ENCODE measurements at regions not wholly inside any gene's neighbourhood (a gene's known extent, or its start where the extent isn't known, plus 50 kb on each side); places are given as distances from the start of the nearest gene placed in this dataset.

GRCh38 chr2:7180638-7181370, 263.6 kb downstream of the RNF144A start:
- no peak overlapping the region for H3K9ac ChIP-seq (ENCODE audit: low read length)
- H3K9me2 ChIP-seq (ENCODE audit: insufficient read depth, low read length): no peaks in the 10 kb centered on the region
- H4K20me1 ChIP-seq (ENCODE audit: insufficient read depth): no peaks in the 10 kb centered on the region
- no peaks in the 10 kb centered on the region for H3K27me3 ChIP-seq (ENCODE audit: insufficient read depth, low read depth, low read length)
- no peaks in the 10 kb centered on the region for H3F3A ChIP-seq (ENCODE audit: insufficient read depth, low read length, poor library complexity, severe bottlenecking)
- no peak for TF ChIP-seq POLR2AphosphoS5 (IDR thresholded peaks at IDR 0.05)
- TF ChIP-seq EZH2 (IDR thresholded peaks at IDR 0.05; ENCODE audit: borderline replicate concordance, insufficient read depth, low read length, poor library complexity, severe bottlenecking): no peak
- no peak for TF ChIP-seq EP300 (conservative IDR thresholded peaks at IDR 0.05; ENCODE audit: poor library complexity, severe bottlenecking)
- no peak for TF ChIP-seq CTCF (IDR thresholded peaks at IDR 0.05; ENCODE audit: poor library complexity, severe bottlenecking)
- no peak for TF ChIP-seq MXI1 (conservative IDR thresholded peaks at IDR 0.05; ENCODE audit: poor library complexity, severe bottlenecking)
- no peak for TF ChIP-seq TAF1 (IDR thresholded peaks at IDR 0.05; ENCODE audit: low read depth)
- TF ChIP-seq SMC3 (conservative IDR thresholded peaks at IDR 0.05; ENCODE audit: poor library complexity): no peak
- no peak for TF ChIP-seq RAD21 (conservative IDR thresholded peaks at IDR 0.05)
- no peak for TF ChIP-seq REST (IDR thresholded peaks at IDR 0.05; ENCODE audit: borderline replicate concordance)
- no peak overlapping the region for H2AFZ ChIP-seq (ENCODE audit: low read depth, low read length)
- H3K79me2 ChIP-seq (replicated peaks; ENCODE audit: insufficient read depth, low read length): no peaks in the 10 kb centered on the region
- no peak overlapping the region for H3K4me3 ChIP-seq (ENCODE audit: low read length)
- no peaks in the 10 kb centered on the region for H3K36me3 ChIP-seq (ENCODE audit: insufficient read depth, low read length)
- no peak overlapping the region for H3K27ac ChIP-seq (ENCODE audit: low read length)
- H3K4me2 ChIP-seq (ENCODE audit: low read length): no peak overlapping the region
- H3K9me3 ChIP-seq (ENCODE audit: low read length): no peaks in the 10 kb centered on the region

GRCh38 chr2:7182525-7182924, 265.3 kb downstream of the RNF144A start:
- no peak overlapping the region for H2AFZ ChIP-seq (ENCODE audit: low read depth, low read length)
- no peak for TF ChIP-seq CTCF (IDR thresholded peaks at IDR 0.05; ENCODE audit: poor library complexity, severe bottlenecking)
- TF ChIP-seq TAF1 (IDR thresholded peaks at IDR 0.05; ENCODE audit: low read depth): no peak
- no peak for TF ChIP-seq SMC3 (conservative IDR thresholded peaks at IDR 0.05; ENCODE audit: poor library complexity)
- no peak for TF ChIP-seq MXI1 (conservative IDR thresholded peaks at IDR 0.05; ENCODE audit: poor library complexity, severe bottlenecking)
- TF ChIP-seq EZH2 (IDR thresholded peaks at IDR 0.05; ENCODE audit: borderline replicate concordance, insufficient read depth, low read length, poor library complexity, severe bottlenecking): no peak
- no peak for TF ChIP-seq REST (IDR thresholded peaks at IDR 0.05; ENCODE audit: borderline replicate concordance)
- no peak for TF ChIP-seq POLR2AphosphoS5 (IDR thresholded peaks at IDR 0.05)
- no peak for TF ChIP-seq EP300 (conservative IDR thresholded peaks at IDR 0.05; ENCODE audit: poor library complexity, severe bottlenecking)
- no peak for TF ChIP-seq RAD21 (conservative IDR thresholded peaks at IDR 0.05)
- H3K9me2 ChIP-seq (ENCODE audit: insufficient read depth, low read length): no peaks in the 10 kb centered on the region
- H3K4me2 ChIP-seq (ENCODE audit: low read length): no peak overlapping the region
- H3K4me3 ChIP-seq (ENCODE audit: low read length): no peak overlapping the region
- no peaks in the 10 kb centered on the region for H3K79me2 ChIP-seq (replicated peaks; ENCODE audit: insufficient read depth, low read length)
- no peaks in the 10 kb centered on the region for H3K36me3 ChIP-seq (ENCODE audit: insufficient read depth, low read length)
- no peaks in the 10 kb centered on the region for H3K27me3 ChIP-seq (ENCODE audit: insufficient read depth, low read depth, low read length)
- no peak overlapping the region for H3K9ac ChIP-seq (ENCODE audit: low read length)
- H3K27ac ChIP-seq (ENCODE audit: low read length): no peak overlapping the region
- H3F3A ChIP-seq (ENCODE audit: insufficient read depth, low read length, poor library complexity, severe bottlenecking): no peaks in the 10 kb centered on the region
- H3K9me3 ChIP-seq (ENCODE audit: low read length): no peaks in the 10 kb centered on the region
- no peaks in the 10 kb centered on the region for H4K20me1 ChIP-seq (ENCODE audit: insufficient read depth)

All from neural cell (in vitro differentiated cells).